ENCODE measurements at regions not wholly inside any gene's neighbourhood (a gene's known extent, or its start where the extent isn't known, plus 50 kb on each side); places are given as distances from the start of the nearest gene placed in this dataset.
A peak's percentile ranks its signal among the peaks of the same experiment; 100 is the strongest.
"Not testable (repeated sequence)": the region's sequence is repeated elsewhere in the genome, so short reads cannot be mapped to it uniquely, and the experiment has no call there.

- POLR2A ChIA-PET, result no interaction called here
Measured at GRCh38 chr6:144438103-144438502, 153.0 kb downstream of the UTRN start.

GRCh38 chr6:144439016-144439415 lies 153.9 kb downstream of the UTRN start:
- H3K36me3 Mint-ChIP-seq (ENCODE audit: low read depth), result peaks cover 76% of the 10 kb centered on the region

More at GRCh38 chr6:144438103-144438502, 153.0 kb downstream of the UTRN start:
- no peaks in the 10 kb centered on the region for H3K27me3 Mint-ChIP-seq
- ATAC-seq (ENCODE audit: low read depth) (no peak), DNase-seq (no peak)
- H3K4me3 Mint-ChIP-seq, result no peak overlapping the region
- intact Hi-C loops (cut with micrococcal nuclease), result no loop called here
- no peak overlapping the region for H3K27ac Mint-ChIP-seq
- H3K9me3 Mint-ChIP-seq, result peaks cover 12% of the 10 kb centered on the region
- peaks cover 77% of the 10 kb centered on the region for H3K36me3 Mint-ChIP-seq (ENCODE audit: low read depth)
- CTCF ChIA-PET, result interaction anchor here (1.6 kb wide), 1 partner anchor 44 kb away, joined by 4 read pairs; no protein-coding TSS in a partner anchor
- H3K4me1 Mint-ChIP-seq, result peaks cover 7% of the 10 kb centered on the region
- TF ChIP-seq CTCF (IDR thresholded peaks at IDR 0.05), result no peak

GRCh38 chr6:144441801-144442200 lies 156.7 kb downstream of the UTRN start:
- H3K4me1 Mint-ChIP-seq; H3K4me3 Mint-ChIP-seq; DNase-seq; H3K27me3 Mint-ChIP-seq; ATAC-seq (ENCODE audit: low read depth); CTCF ChIA-PET; intact Hi-C loops (cut with micrococcal nuclease); POLR2A ChIA-PET; H3K27ac Mint-ChIP-seq: not testable (repeated sequence)
- Mint-ChIP-seq H3K9me3 (peaks cover 12% of the 10 kb centered on the region), H3K36me3 (ENCODE audit: low read depth) (peaks cover 74% of the 10 kb centered on the region)

More at GRCh38 chr6:144439016-144439415, 153.9 kb downstream of the UTRN start:
- ChIA-PET POLR2A (no interaction called here), CTCF (interaction anchor here (1.6 kb wide), 1 partner anchor 43 kb away, joined by 4 read pairs; no protein-coding TSS in a partner anchor)
- no peak for TF ChIP-seq CTCF (IDR thresholded peaks at IDR 0.05)
- intact Hi-C loops (cut with micrococcal nuclease), result no loop called here
- H3K9me3 Mint-ChIP-seq, result peaks cover 12% of the 10 kb centered on the region
- H3K27me3 Mint-ChIP-seq, result no peaks in the 10 kb centered on the region
- DNase-seq, result no peak
- H3K27ac Mint-ChIP-seq, result no peak overlapping the region
- peaks cover 7% of the 10 kb centered on the region for H3K4me1 Mint-ChIP-seq
- ATAC-seq (ENCODE audit: low read depth), result no peak
- H3K4me3 Mint-ChIP-seq, result no peak overlapping the region

- intact Hi-C loops (cut with micrococcal nuclease), result no loop called here
- ChIA-PET POLR2A (no interaction called here), CTCF (no interaction called here)
- Mint-ChIP-seq H3K4me1 (no peaks in the 10 kb centered on the region), H3K36me3 (ENCODE audit: low read depth) (peaks cover 72% of the 10 kb centered on the region), H3K4me3 (no peak overlapping the region), H3K27me3 (no peaks in the 10 kb centered on the region), H3K9me3 (peaks cover 12% of the 10 kb centered on the region), H3K27ac (no peak overlapping the region)
- no peak for TF ChIP-seq CTCF (IDR thresholded peaks at IDR 0.05)
- no peak for ATAC-seq (ENCODE audit: low read depth)
- DNase-seq, result no peak
Measured at GRCh38 chr6:144443157-144443556, 158.0 kb downstream of the UTRN start.

- Mint-ChIP-seq H3K36me3 (ENCODE audit: low read depth) (peaks cover 66% of the 10 kb centered on the region), H3K9me3 (no peaks in the 10 kb centered on the region), H3K4me1 (no peaks in the 10 kb centered on the region), H3K4me3 (no peak overlapping the region), H3K27ac (peak overlapping the region; percentile 50), H3K27me3 (no peaks in the 10 kb centered on the region)
- POLR2A ChIA-PET, result no interaction called here
- no peak for DNase-seq
- intact Hi-C loops (cut with micrococcal nuclease), result no loop called here
- TF ChIP-seq CTCF (IDR thresholded peaks at IDR 0.05), result no peak
- CTCF ChIA-PET, result no interaction called here
- ATAC-seq (ENCODE audit: low read depth), result no peak
Measured at GRCh38 chr6:144447472-144447871, 162.3 kb downstream of the UTRN start.

- H3K9me3 Mint-ChIP-seq, result no peaks in the 10 kb centered on the region
- ATAC-seq (ENCODE audit: low read depth) (no peak), DNase-seq (no peak)
- peaks cover 69% of the 10 kb centered on the region for H3K36me3 Mint-ChIP-seq (ENCODE audit: low read depth)
- no peak overlapping the region for H3K4me3 Mint-ChIP-seq
- H3K27ac Mint-ChIP-seq, result no peak overlapping the region
- no peaks in the 10 kb centered on the region for H3K4me1 Mint-ChIP-seq
- no peaks in the 10 kb centered on the region for H3K27me3 Mint-ChIP-seq
- intact Hi-C loops (cut with micrococcal nuclease), result no loop called here
- CTCF ChIA-PET, result interaction anchor here (1.1 kb wide), 1 partner anchor 31 kb away, joined by 3 read pairs; no protein-coding TSS in a partner anchor
- POLR2A ChIA-PET, result no interaction called here
- no peak for TF ChIP-seq CTCF (IDR thresholded peaks at IDR 0.05)
Measured at GRCh38 chr6:144449218-144449617, 164.1 kb downstream of the UTRN start.
